ENCODE measurements at regions not wholly inside any gene's neighbourhood (a gene's known extent, or its start where the extent isn't known, plus 50 kb on each side); places are given as distances from the start of the nearest gene placed in this dataset.

DNA sequence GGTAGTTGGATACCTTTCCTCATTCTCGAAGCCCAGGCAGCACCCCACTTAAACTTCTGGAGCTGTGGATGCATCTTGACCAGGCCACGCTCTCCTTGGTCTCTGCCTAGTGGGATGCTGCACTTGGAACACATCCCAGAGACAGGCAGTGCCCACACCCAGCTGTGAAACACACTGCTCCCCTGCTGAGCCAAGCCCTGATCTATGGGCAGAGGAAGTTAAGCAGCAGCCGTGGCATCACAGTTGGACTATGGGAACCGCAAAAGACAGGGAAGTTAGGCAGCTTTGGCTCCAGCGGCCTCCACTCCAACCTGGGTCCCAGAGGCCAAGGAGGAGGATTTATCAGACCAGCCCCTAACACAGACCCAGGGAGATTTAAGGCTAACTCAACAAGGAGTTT lies 284.8 kb upstream of the CCL2 start:
- TF ChIP-seq TCF4 (CRISPR knock-in tag; IDR thresholded peaks at IDR 0.05; ENCODE audit: borderline replicate concordance) (no peak), PPARA (CRISPR knock-in tag; IDR thresholded peaks at IDR 0.05; ENCODE audit: borderline replicate concordance) (no peak), CSDC2 (CRISPR knock-in tag; IDR thresholded peaks at IDR 0.05) (no peak), ZFP3 (CRISPR knock-in tag; IDR thresholded peaks at IDR 0.05) (no peak), RARB (CRISPR knock-in tag; IDR thresholded peaks at IDR 0.05) (no peak), POU6F1 (CRISPR knock-in tag; IDR thresholded peaks at IDR 0.05; ENCODE audit: borderline replicate concordance, low read depth) (no peak), ZC3H10 (CRISPR knock-in tag; IDR thresholded peaks at IDR 0.05) (no peak), OSR1 (CRISPR knock-in tag; IDR thresholded peaks at IDR 0.05) (no peak), SNAI2 (CRISPR knock-in tag; IDR thresholded peaks at IDR 0.05) (no peak)
- TF ChIP-seq, protein P1, sequence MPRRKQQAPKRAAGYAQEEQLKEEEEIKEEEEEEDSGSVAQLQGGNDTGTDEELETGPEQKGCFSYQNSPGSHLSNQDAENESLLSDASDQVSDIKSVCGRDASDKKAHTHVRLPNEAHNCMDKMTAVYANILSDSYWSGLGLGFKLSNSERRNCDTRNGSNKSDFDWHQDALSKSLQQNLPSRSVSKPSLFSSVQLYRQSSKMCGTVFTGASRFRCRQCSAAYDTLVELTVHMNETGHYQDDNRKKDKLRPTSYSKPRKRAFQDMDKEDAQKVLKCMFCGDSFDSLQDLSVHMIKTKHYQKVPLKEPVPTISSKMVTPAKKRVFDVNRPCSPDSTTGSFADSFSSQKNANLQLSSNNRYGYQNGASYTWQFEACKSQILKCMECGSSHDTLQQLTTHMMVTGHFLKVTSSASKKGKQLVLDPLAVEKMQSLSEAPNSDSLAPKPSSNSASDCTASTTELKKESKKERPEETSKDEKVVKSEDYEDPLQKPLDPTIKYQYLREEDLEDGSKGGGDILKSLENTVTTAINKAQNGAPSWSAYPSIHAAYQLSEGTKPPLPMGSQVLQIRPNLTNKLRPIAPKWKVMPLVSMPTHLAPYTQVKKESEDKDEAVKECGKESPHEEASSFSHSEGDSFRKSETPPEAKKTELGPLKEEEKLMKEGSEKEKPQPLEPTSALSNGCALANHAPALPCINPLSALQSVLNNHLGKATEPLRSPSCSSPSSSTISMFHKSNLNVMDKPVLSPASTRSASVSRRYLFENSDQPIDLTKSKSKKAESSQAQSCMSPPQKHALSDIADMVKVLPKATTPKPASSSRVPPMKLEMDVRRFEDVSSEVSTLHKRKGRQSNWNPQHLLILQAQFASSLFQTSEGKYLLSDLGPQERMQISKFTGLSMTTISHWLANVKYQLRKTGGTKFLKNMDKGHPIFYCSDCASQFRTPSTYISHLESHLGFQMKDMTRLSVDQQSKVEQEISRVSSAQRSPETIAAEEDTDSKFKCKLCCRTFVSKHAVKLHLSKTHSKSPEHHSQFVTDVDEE (CRISPR knock-in tag; IDR thresholded peaks at IDR 0.05) = no peak
- TF ChIP-seq, protein P2, sequence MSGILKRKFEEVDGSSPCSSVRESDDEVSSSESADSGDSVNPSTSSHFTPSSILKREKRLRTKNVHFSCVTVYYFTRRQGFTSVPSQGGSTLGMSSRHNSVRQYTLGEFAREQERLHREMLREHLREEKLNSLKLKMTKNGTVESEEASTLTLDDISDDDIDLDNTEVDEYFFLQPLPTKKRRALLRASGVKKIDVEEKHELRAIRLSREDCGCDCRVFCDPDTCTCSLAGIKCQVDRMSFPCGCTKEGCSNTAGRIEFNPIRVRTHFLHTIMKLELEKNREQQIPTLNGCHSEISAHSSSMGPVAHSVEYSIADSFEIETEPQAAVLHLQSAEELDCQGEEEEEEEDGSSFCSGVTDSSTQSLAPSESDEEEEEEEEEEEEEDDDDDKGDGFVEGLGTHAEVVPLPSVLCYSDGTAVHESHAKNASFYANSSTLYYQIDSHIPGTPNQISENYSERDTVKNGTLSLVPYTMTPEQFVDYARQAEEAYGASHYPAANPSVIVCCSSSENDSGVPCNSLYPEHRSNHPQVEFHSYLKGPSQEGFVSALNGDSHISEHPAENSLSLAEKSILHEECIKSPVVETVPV (CRISPR knock-in tag; IDR thresholded peaks at IDR 0.05) = no peak
- TF ChIP-seq, protein P3, sequence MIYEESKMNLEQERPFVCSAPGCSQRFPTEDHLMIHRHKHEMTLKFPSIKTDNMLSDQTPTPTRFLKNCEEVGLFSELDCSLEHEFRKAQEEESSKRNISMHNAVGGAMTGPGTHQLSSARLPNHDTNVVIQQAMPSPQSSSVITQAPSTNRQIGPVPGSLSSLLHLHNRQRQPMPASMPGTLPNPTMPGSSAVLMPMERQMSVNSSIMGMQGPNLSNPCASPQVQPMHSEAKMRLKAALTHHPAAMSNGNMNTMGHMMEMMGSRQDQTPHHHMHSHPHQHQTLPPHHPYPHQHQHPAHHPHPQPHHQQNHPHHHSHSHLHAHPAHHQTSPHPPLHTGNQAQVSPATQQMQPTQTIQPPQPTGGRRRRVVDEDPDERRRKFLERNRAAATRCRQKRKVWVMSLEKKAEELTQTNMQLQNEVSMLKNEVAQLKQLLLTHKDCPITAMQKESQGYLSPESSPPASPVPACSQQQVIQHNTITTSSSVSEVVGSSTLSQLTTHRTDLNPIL (CRISPR knock-in tag; IDR thresholded peaks at IDR 0.05; ENCODE audit: low read depth) = no peak
- TF ChIP-seq, protein P4, sequence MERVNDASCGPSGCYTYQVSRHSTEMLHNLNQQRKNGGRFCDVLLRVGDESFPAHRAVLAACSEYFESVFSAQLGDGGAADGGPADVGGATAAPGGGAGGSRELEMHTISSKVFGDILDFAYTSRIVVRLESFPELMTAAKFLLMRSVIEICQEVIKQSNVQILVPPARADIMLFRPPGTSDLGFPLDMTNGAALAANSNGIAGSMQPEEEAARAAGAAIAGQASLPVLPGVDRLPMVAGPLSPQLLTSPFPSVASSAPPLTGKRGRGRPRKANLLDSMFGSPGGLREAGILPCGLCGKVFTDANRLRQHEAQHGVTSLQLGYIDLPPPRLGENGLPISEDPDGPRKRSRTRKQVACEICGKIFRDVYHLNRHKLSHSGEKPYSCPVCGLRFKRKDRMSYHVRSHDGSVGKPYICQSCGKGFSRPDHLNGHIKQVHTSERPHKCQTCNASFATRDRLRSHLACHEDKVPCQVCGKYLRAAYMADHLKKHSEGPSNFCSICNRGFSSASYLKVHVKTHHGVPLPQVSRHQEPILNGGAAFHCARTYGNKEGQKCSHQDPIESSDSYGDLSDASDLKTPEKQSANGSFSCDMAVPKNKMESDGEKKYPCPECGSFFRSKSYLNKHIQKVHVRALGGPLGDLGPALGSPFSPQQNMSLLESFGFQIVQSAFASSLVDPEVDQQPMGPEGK (CRISPR knock-in tag; IDR thresholded peaks at IDR 0.05; ENCODE audit: borderline replicate concordance) = no peak
- ATAC-seq = no peak

- no peak for ATAC-seq
- TF ChIP-seq ARNTL (CRISPR knock-in tag; IDR thresholded peaks at IDR 0.05; ENCODE audit: borderline replicate concordance, low read depth) (no peak), OSR1 (CRISPR knock-in tag; IDR thresholded peaks at IDR 0.05) (no peak), GLIS3 (CRISPR knock-in tag; IDR thresholded peaks at IDR 0.05) (no peak), BACH2 (CRISPR knock-in tag; IDR thresholded peaks at IDR 0.05; ENCODE audit: borderline replicate concordance) (no peak), POU6F1 (CRISPR knock-in tag; IDR thresholded peaks at IDR 0.05; ENCODE audit: borderline replicate concordance, low read depth) (no peak), ZNF70 (CRISPR knock-in tag; IDR thresholded peaks at IDR 0.05) (no peak), ZNF8 (CRISPR knock-in tag; IDR thresholded peaks at IDR 0.05) (no peak), CSDC2 (CRISPR knock-in tag; IDR thresholded peaks at IDR 0.05) (no peak), ZFP3 (CRISPR knock-in tag; IDR thresholded peaks at IDR 0.05) (no peak), ESRRG (CRISPR knock-in tag; IDR thresholded peaks at IDR 0.05) (no peak)
These were observed 282.3 kb upstream of the CCL2 start for GRCh38 chr17:33972763-33973162.

- no peak for ATAC-seq
- TF ChIP-seq ESRRG (CRISPR knock-in tag; IDR thresholded peaks at IDR 0.05) (no peak), TCF4 (CRISPR knock-in tag; IDR thresholded peaks at IDR 0.05; ENCODE audit: borderline replicate concordance) (no peak), RARB (CRISPR knock-in tag; IDR thresholded peaks at IDR 0.05) (no peak), CSDC2 (CRISPR knock-in tag; IDR thresholded peaks at IDR 0.05) (no peak), PPARA (CRISPR knock-in tag; IDR thresholded peaks at IDR 0.05; ENCODE audit: borderline replicate concordance) (no peak), ZNF8 (CRISPR knock-in tag; IDR thresholded peaks at IDR 0.05) (no peak)
These were observed 281.6 kb upstream of the CCL2 start for GRCh38 chr17:33973491-33973890.
